Lower leg skin (tissue), 3 donors: ENCODE measurements at regions not wholly inside any gene's neighbourhood (a gene's known extent, or its start where the extent isn't known, plus 50 kb on each side); places are given as distances from the start of the nearest gene placed in this dataset.
"Not testable (repeated sequence)": the region's sequence is repeated elsewhere in the genome, so short reads cannot be mapped to it uniquely, and the experiment has no call there.

Source experiments
- POLR2A ChIP-seq, 2 donors: fragments of 450-650 bp; IDR thresholded peaks; one replicate each; pipeline ENCODE4 v1.6.1; 2016 to 2017; ENCODE audit warnings: antibody characterized with exemption in 2 of 2, mild to moderate bottlenecking in 1 of 2, moderate library complexity in 1 of 2
- TF ChIP-seq, protein P1 (sequence below), 3 donors: fragments of 450-650 bp; IDR thresholded peaks; one replicate each; pipeline ENCODE4 v1.5.1; 2016; ENCODE audit warnings: antibody characterized with exemption in 3 of 3, mild to moderate bottlenecking in 3 of 3, moderate library complexity in 2 of 3

DNA sequence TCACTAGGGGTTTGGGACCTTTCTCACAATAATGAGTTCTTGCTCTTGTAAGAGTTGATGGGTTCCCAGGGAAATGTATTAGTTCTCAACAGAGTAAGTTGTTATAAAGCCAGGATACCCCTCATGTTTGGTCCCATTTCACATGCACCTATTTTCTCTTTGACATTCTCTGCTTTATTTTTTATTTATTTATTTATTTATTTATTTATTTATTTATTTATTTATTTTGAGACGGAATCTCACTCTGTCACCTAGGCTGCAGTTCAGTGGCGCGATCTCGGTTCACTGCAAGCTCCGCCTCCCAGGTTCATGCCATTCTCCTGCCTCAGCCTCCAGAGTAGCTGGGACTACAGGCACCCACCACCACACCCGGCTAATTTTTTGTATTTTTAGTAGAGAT, 52.2 kb downstream of the ACTRT1 start:
- TF ChIP-seq, protein P1, sequence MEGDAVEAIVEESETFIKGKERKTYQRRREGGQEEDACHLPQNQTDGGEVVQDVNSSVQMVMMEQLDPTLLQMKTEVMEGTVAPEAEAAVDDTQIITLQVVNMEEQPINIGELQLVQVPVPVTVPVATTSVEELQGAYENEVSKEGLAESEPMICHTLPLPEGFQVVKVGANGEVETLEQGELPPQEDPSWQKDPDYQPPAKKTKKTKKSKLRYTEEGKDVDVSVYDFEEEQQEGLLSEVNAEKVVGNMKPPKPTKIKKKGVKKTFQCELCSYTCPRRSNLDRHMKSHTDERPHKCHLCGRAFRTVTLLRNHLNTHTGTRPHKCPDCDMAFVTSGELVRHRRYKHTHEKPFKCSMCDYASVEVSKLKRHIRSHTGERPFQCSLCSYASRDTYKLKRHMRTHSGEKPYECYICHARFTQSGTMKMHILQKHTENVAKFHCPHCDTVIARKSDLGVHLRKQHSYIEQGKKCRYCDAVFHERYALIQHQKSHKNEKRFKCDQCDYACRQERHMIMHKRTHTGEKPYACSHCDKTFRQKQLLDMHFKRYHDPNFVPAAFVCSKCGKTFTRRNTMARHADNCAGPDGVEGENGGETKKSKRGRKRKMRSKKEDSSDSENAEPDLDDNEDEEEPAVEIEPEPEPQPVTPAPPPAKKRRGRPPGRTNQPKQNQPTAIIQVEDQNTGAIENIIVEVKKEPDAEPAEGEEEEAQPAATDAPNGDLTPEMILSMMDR (IDR thresholded peaks at IDR 0.05): not testable (repeated sequence)
- not testable (repeated sequence) for TF ChIP-seq POLR2A (IDR thresholded peaks at IDR 0.05)
